ENCODE measurements at regions not wholly inside any gene's neighbourhood (a gene's known extent, or its start where the extent isn't known, plus 50 kb on each side); places are given as distances from the start of the nearest gene placed in this dataset.

DNA sequence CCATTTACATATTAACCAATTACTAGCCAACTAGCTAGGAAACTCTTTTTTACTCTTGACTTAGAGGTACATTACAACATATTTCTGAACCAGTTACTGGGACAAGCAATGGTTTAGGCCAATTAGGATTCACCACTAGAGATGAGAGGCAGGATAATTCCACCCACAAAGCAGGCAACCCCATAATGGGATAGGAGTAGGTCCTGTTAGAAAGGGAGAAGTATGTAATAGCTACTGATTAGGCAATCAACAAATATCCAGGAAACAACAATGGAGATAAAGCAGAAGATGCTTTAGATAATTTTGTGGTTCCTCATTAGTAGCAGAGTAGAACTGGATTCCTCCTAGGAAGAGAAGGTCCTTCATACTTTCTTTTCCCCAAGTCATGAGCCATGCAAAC, 173.8 kb upstream of the GLRA2 start:
- Mint-ChIP-seq H3K27me3 (ENCODE audit: low read depth in 3 of 3) (peaks cover 0 to 2% (median 0%) of the 10 kb centered on the region in 3 donors), H3K4me3 (no peak overlapping the region), H3K36me3 (no peaks in the 10 kb centered on the region), H3K27ac (no peak overlapping the region), H3K4me1 (no peaks in the 10 kb centered on the region), H3K9me3 (peaks cover 0 to 7% (median 1%) of the 10 kb centered on the region in 7 donors)
- Histone ChIP-seq H2AFZ (ENCODE audit: insufficient read depth, low read depth, low read length, poor library complexity, severe bottlenecking) (no peak overlapping the region), H3K4me3 (replicated peaks in 1 of 3; ENCODE audit: low read depth in 2 of 3, low read length in 3 of 3) (no peak overlapping the region), H3K36me3 (replicated peaks in 1 of 2; ENCODE audit: control insufficient read depth in 1 of 2, insufficient read depth in 2 of 2, low read length in 2 of 2) (no peaks in the 10 kb centered on the region), H4K20me1 (ENCODE audit: insufficient read depth, low read length) (no peaks in the 10 kb centered on the region), H3K4me2 (replicated peaks; ENCODE audit: extremely low read depth, low read length, poor library complexity, severe bottlenecking) (no peak overlapping the region), H3K27me3 (ENCODE audit: control insufficient read depth in 2 of 2, insufficient read depth in 2 of 2, low read length in 2 of 2) (no peaks in the 10 kb centered on the region), H3K27ac (ENCODE audit: low read depth in 1 of 2, low read length in 2 of 2) (no peak overlapping the region), H3K9me3 (replicated peaks in 1 of 2; ENCODE audit: control insufficient read depth in 1 of 2, insufficient read depth in 1 of 2, low read length in 2 of 2) (no peaks in the 10 kb centered on the region), H3K9ac (ENCODE audit: insufficient read depth, low read length, poor library complexity, severe bottlenecking) (no peak overlapping the region), H3K4me1 (ENCODE audit: control insufficient read depth in 1 of 2, insufficient read depth in 2 of 2, low read length in 2 of 2) (no peaks in the 10 kb centered on the region), H3K79me2 (ENCODE audit: insufficient read depth, low read length) (no peaks in the 10 kb centered on the region)
- TF ChIP-seq, protein P1, sequence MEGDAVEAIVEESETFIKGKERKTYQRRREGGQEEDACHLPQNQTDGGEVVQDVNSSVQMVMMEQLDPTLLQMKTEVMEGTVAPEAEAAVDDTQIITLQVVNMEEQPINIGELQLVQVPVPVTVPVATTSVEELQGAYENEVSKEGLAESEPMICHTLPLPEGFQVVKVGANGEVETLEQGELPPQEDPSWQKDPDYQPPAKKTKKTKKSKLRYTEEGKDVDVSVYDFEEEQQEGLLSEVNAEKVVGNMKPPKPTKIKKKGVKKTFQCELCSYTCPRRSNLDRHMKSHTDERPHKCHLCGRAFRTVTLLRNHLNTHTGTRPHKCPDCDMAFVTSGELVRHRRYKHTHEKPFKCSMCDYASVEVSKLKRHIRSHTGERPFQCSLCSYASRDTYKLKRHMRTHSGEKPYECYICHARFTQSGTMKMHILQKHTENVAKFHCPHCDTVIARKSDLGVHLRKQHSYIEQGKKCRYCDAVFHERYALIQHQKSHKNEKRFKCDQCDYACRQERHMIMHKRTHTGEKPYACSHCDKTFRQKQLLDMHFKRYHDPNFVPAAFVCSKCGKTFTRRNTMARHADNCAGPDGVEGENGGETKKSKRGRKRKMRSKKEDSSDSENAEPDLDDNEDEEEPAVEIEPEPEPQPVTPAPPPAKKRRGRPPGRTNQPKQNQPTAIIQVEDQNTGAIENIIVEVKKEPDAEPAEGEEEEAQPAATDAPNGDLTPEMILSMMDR (IDR thresholded peaks at IDR 0.05): no peak
- intact Hi-C loops (cut with micrococcal nuclease): no loop called here
- no peak for DNase-seq

- H3K27me3 ChIP-seq (ENCODE audit: control insufficient read depth in 2 of 2, insufficient read depth in 2 of 2, low read length in 2 of 2): no peaks in the 10 kb centered on the region
- intact Hi-C loops (cut with micrococcal nuclease): no loop called here
- WGBS (ENCODE audit: insufficient coverage): 60% methylated on average over 1 of the region's 3 CpGs
Measured at GRCh38 chrX:14354521-14354920, 174.8 kb upstream of the GLRA2 start.

More at GRCh38 chrX:14354521-14354920, 174.8 kb upstream of the GLRA2 start:
- no peaks in the 10 kb centered on the region for H3K36me3 ChIP-seq (replicated peaks in 1 of 2; ENCODE audit: control insufficient read depth in 1 of 2, insufficient read depth in 2 of 2, low read length in 2 of 2)
- H3K4me1 ChIP-seq (ENCODE audit: control insufficient read depth in 1 of 2, insufficient read depth in 2 of 2, low read length in 2 of 2): no peaks in the 10 kb centered on the region
- Mint-ChIP-seq H3K4me3 (no peak overlapping the region), H3K4me1 (no peaks in the 10 kb centered on the region), H3K36me3 (no peaks in the 10 kb centered on the region), H3K27ac (no peak overlapping the region), H3K9me3 (peaks cover 0 to 7% (median 1%) of the 10 kb centered on the region in 7 donors), H3K27me3 (ENCODE audit: low read depth in 3 of 3) (peaks cover 0 to 2% (median 2%) of the 10 kb centered on the region in 3 donors)
- DNase-seq: no peak
- no peaks in the 10 kb centered on the region for H3K79me2 ChIP-seq (ENCODE audit: insufficient read depth, low read length)
- no peaks in the 10 kb centered on the region for H4K20me1 ChIP-seq (ENCODE audit: insufficient read depth, low read length)
- H3K9me3 ChIP-seq (replicated peaks in 1 of 2; ENCODE audit: control insufficient read depth in 1 of 2, insufficient read depth in 1 of 2, low read length in 2 of 2): no peaks in the 10 kb centered on the region
- H3K4me2 ChIP-seq (replicated peaks; ENCODE audit: extremely low read depth, low read length, poor library complexity, severe bottlenecking): no peak overlapping the region
- TF ChIP-seq, protein P1 (IDR thresholded peaks at IDR 0.05): no peak
- no peak overlapping the region for H3K9ac ChIP-seq (ENCODE audit: insufficient read depth, low read length, poor library complexity, severe bottlenecking)
- H2AFZ ChIP-seq (ENCODE audit: insufficient read depth, low read depth, low read length, poor library complexity, severe bottlenecking): no peak overlapping the region
- H3K4me3 ChIP-seq (replicated peaks in 1 of 3; ENCODE audit: low read depth in 2 of 3, low read length in 3 of 3): no peak overlapping the region
- no peak overlapping the region for H3K27ac ChIP-seq (ENCODE audit: low read depth in 1 of 2, low read length in 2 of 2)

All from CD14-positive monocyte (primary cell).